BLaER1 treated with 17β-estradiol and CSF1 and Interleukin-3, amounts not matched to agents 10 nM and 100 nM (cell line): ENCODE measurements at regions not wholly inside any gene's neighbourhood (a gene's known extent, or its start where the extent isn't known, plus 50 kb on each side); places are given as distances from the start of the nearest gene placed in this dataset.

ENCODE experiments used
- H3K27ac ChIP-seq, 11 experiments: shearing (Covaris generic); formaldehyde crosslinking; 2 replicates each; pipeline ENCODE4 v1.8.1; 2022
- H3K27me3 ChIP-seq, 11 experiments: shearing (Covaris generic); formaldehyde crosslinking; 2 replicates each; pipeline ENCODE4 v1.8.1; 2022
- H3K36me3 ChIP-seq, 11 experiments: shearing (Covaris generic); formaldehyde crosslinking; 2 replicates each; pipeline ENCODE4 v1.8.1; 2022
- H3K4me1 ChIP-seq, 10 experiments: shearing (Covaris generic); formaldehyde crosslinking; 2 replicates each; pipeline ENCODE4 v1.8.1; 2022
- H3K4me2 ChIP-seq, 11 experiments: shearing (Covaris generic); formaldehyde crosslinking; 2 replicates each; pipeline ENCODE4 v1.8.1; 2022
- H3K4me3 ChIP-seq, 10 experiments: shearing (Covaris generic); formaldehyde crosslinking; 2 replicates each; pipeline ENCODE4 v1.8.1; 2022
- H3K9ac ChIP-seq, 11 experiments: shearing (Covaris generic); formaldehyde crosslinking; 2 replicates each; pipeline ENCODE4 v1.8.1; 2022
- H3K9me3 ChIP-seq, 11 experiments: shearing (Covaris generic); formaldehyde crosslinking; replicated peaks in 1 of 11; 2 replicates each; pipeline ENCODE4 v1.8.1; 2022
- H4K20me1 ChIP-seq, 11 experiments: shearing (Covaris generic); formaldehyde crosslinking; 2 replicates each; pipeline ENCODE4 v1.8.1; 2022
- Cebpa-rat ChIP-seq, 11 experiments: shearing (Covaris generic); IDR thresholded peaks; 2 replicates each; pipeline ENCODE4 v1.8.1; 2022

- no peaks in the 10 kb centered on the region for H3K27me3 ChIP-seq
- no peak overlapping the region for H3K4me2 ChIP-seq
- no peaks in the 10 kb centered on the region for H3K36me3 ChIP-seq
- no peak overlapping the region for H3K27ac ChIP-seq
- H3K9ac ChIP-seq: no peak overlapping the region
- peaks cover 0 to 2% (median 0%) of the 10 kb centered on the region in 10 experiments; a peak in 1 of 20 replicates for H3K4me1 ChIP-seq
- H3K4me3 ChIP-seq: no peak overlapping the region
- no peaks in the 10 kb centered on the region for H4K20me1 ChIP-seq
- H3K9me3 ChIP-seq: no peaks in the 10 kb centered on the region
- no peak for TF ChIP-seq Cebpa-rat (IDR thresholded peaks at IDR 0.05)
Observed at GRCh38 chr1:222074317-222074716, 332.4 kb upstream of the DUSP10 start.

- H3K27ac ChIP-seq: no peak overlapping the region
- H3K9ac ChIP-seq: no peak overlapping the region
- H3K4me3 ChIP-seq: no peak overlapping the region
- H3K4me2 ChIP-seq: no peak overlapping the region
- TF ChIP-seq Cebpa-rat (IDR thresholded peaks at IDR 0.05): no peak
- H3K36me3 ChIP-seq: no peaks in the 10 kb centered on the region
- no peaks in the 10 kb centered on the region for H3K27me3 ChIP-seq
- no peaks in the 10 kb centered on the region for H3K9me3 ChIP-seq
- no peaks in the 10 kb centered on the region for H4K20me1 ChIP-seq
- H3K4me1 ChIP-seq: peaks cover 0 to 10% (median 0%) of the 10 kb centered on the region in 10 experiments; a peak in 5 of 20 replicates
Observed at GRCh38 chr1:222073307-222073995, 331.6 kb upstream of the DUSP10 start.

- Histone ChIP-seq H3K27ac (no peak overlapping the region), H4K20me1 (no peaks in the 10 kb centered on the region), H3K4me2 (no peak overlapping the region), H3K9me3 (peaks cover 0 to 16% (median 1%) of the 10 kb centered on the region in 11 experiments; a peak in 10 of 22 replicates), H3K4me3 (no peak overlapping the region), H3K36me3 (no peaks in the 10 kb centered on the region), H3K4me1 (peaks cover 0 to 10% (median 0%) of the 10 kb centered on the region in 10 experiments; a peak in 5 of 20 replicates), H3K9ac (no peak overlapping the region), H3K27me3 (no peaks in the 10 kb centered on the region)
- TF ChIP-seq Cebpa-rat (IDR thresholded peaks at IDR 0.05): no peak
Observed at GRCh38 chr1:222071387-222071786, 329.5 kb upstream of the DUSP10 start.

GRCh38 chr1:222068937-222069336 is 327.0 kb upstream of the DUSP10 start:
- peak overlapping the region in 2 of 11 experiments; percentile 7 to 22; a peak in 2 of 22 replicates for H3K27ac ChIP-seq
- H4K20me1 ChIP-seq: no peaks in the 10 kb centered on the region
- H3K9me3 ChIP-seq: peaks cover 18 to 40% (median 26%) of the 10 kb centered on the region in 11 experiments
- H3K9ac ChIP-seq: no peak overlapping the region
- peak overlapping the region in 4 of 11 experiments; percentile 8 to 41 (median 19); a peak in 6 of 22 replicates for H3K4me2 ChIP-seq
- no peak for TF ChIP-seq Cebpa-rat (IDR thresholded peaks at IDR 0.05)
- no peaks in the 10 kb centered on the region for H3K36me3 ChIP-seq
- peaks cover 0 to 17% (median 3%) of the 10 kb centered on the region in 10 experiments; a peak in 6 of 20 replicates for H3K4me1 ChIP-seq
- H3K27me3 ChIP-seq: no peaks in the 10 kb centered on the region
- no peak overlapping the region for H3K4me3 ChIP-seq

GRCh38 chr1:222068101-222068500 is 326.2 kb upstream of the DUSP10 start:
- no peak overlapping the region for H3K4me3 ChIP-seq
- H3K9me3 ChIP-seq: peaks cover 24 to 49% (median 33%) of the 10 kb centered on the region in 11 experiments
- H4K20me1 ChIP-seq: no peaks in the 10 kb centered on the region
- H3K27ac ChIP-seq: no peak overlapping the region
- H3K27me3 ChIP-seq: no peaks in the 10 kb centered on the region
- no peak for TF ChIP-seq Cebpa-rat (IDR thresholded peaks at IDR 0.05)
- H3K36me3 ChIP-seq: no peaks in the 10 kb centered on the region
- H3K9ac ChIP-seq: no peak overlapping the region
- H3K4me1 ChIP-seq: peaks cover 0 to 17% (median 3%) of the 10 kb centered on the region in 10 experiments; a peak in 6 of 20 replicates
- no peak overlapping the region for H3K4me2 ChIP-seq

- no peak overlapping the region for H3K27ac ChIP-seq
- H3K9me3 ChIP-seq: peaks cover 24 to 52% (median 35%) of the 10 kb centered on the region in 11 experiments
- no peaks in the 10 kb centered on the region for H4K20me1 ChIP-seq
- H3K27me3 ChIP-seq: no peaks in the 10 kb centered on the region
- no peak for TF ChIP-seq Cebpa-rat (IDR thresholded peaks at IDR 0.05)
- H3K9ac ChIP-seq: no peak overlapping the region
- H3K4me3 ChIP-seq: no peak overlapping the region
- H3K36me3 ChIP-seq: no peaks in the 10 kb centered on the region
- H3K4me2 ChIP-seq: no peak overlapping the region
- peaks cover 0 to 17% (median 3%) of the 10 kb centered on the region in 10 experiments; a peak in 6 of 20 replicates for H3K4me1 ChIP-seq
Observed at GRCh38 chr1:222066539-222066938, 324.6 kb upstream of the DUSP10 start.

GRCh38 chr1:222065234-222065633 is 323.3 kb upstream of the DUSP10 start:
- Histone ChIP-seq H3K9ac (no peak overlapping the region), H3K27ac (0 out of 22 replicates have a peak overlapping the region, but pooled peaks of 1 of the 11 experiments have one; percentile 15), H3K4me1 (peaks cover 0 to 17% (median 3%) of the 10 kb centered on the region in 10 experiments; a peak in 6 of 20 replicates), H3K9me3 (peaks cover 24 to 52% (median 35%) of the 10 kb centered on the region in 11 experiments), H3K4me2 (no peak overlapping the region; a peak in 1 of 22 replicates), H3K4me3 (no peak overlapping the region), H3K36me3 (no peaks in the 10 kb centered on the region), H4K20me1 (no peaks in the 10 kb centered on the region), H3K27me3 (no peaks in the 10 kb centered on the region)
- no peak for TF ChIP-seq Cebpa-rat (IDR thresholded peaks at IDR 0.05)

- peak overlapping the region in 4 of 11 experiments; percentile 2 to 29 (median 10); a peak in 2 of 22 replicates for H3K27ac ChIP-seq
- H3K27me3 ChIP-seq: no peaks in the 10 kb centered on the region
- H4K20me1 ChIP-seq: no peaks in the 10 kb centered on the region
- H3K9me3 ChIP-seq: peaks cover 24 to 52% (median 35%) of the 10 kb centered on the region in 11 experiments
- TF ChIP-seq Cebpa-rat (IDR thresholded peaks at IDR 0.05): no peak
- 0 out of 20 replicates have a peak overlapping the region, but pooled peaks of 1 of the 10 experiments have one; percentile 7 for H3K4me3 ChIP-seq
- H3K9ac ChIP-seq: no peak overlapping the region
- no peaks in the 10 kb centered on the region for H3K36me3 ChIP-seq
- peak overlapping the region in 3 of 11 experiments; percentile 22 to 28 (median 22); a peak in 4 of 22 replicates for H3K4me2 ChIP-seq
- H3K4me1 ChIP-seq: peaks cover 0 to 17% (median 3%) of the 10 kb centered on the region in 10 experiments; a peak in 6 of 20 replicates
Observed at GRCh38 chr1:222064388-222065211, 322.7 kb upstream of the DUSP10 start.

- Histone ChIP-seq H3K4me3 (no peak overlapping the region), H3K4me1 (peaks cover 0 to 8% (median 0%) of the 10 kb centered on the region in 10 experiments; a peak in 3 of 20 replicates), H3K9me3 (peaks cover 24 to 44% (median 35%) of the 10 kb centered on the region in 11 experiments), H3K27ac (no peak overlapping the region), H3K27me3 (no peaks in the 10 kb centered on the region), H3K9ac (no peak overlapping the region), H4K20me1 (no peaks in the 10 kb centered on the region), H3K4me2 (no peak overlapping the region), H3K36me3 (no peaks in the 10 kb centered on the region)
- TF ChIP-seq Cebpa-rat (IDR thresholded peaks at IDR 0.05): no peak
Observed at GRCh38 chr1:222062640-222063039, 320.8 kb upstream of the DUSP10 start.
